Ovary (tissue), 3 donors: ENCODE measurements at regions not wholly inside any gene's neighbourhood (a gene's known extent, or its start where the extent isn't known, plus 50 kb on each side); places are given as distances from the start of the nearest gene placed in this dataset.

Experiments used
- CTCF ChIP-seq, 3 donors: fragments of 450-650 bp in 2 of 3; fragments of 200-600 bp in 1 of 3; IDR thresholded peaks; one replicate each; pipeline versions ENCODE4 v1.5.1 to v1.8.0; 2016 to 2022; ENCODE audit warnings: antibody characterized with exemption in 3 of 3, mild to moderate bottlenecking in 1 of 3
- EP300 ChIP-seq: sonication (generic); formaldehyde crosslinking; IDR thresholded peaks from one replicate; pipeline ENCODE4 v1.6.1; 2017; ENCODE audit warnings: antibody characterized with exemption
- donor health status: DM: no; HTN: no; CAD: no.

GRCh38 chr13:99063952-99064351 is 86.1 kb upstream of the DOCK9 start:
- TF ChIP-seq CTCF (IDR thresholded peaks at IDR 0.05) (no peak), EP300 (no peak)
